ENCODE measurements at regions not wholly inside any gene's neighbourhood (a gene's known extent, or its start where the extent isn't known, plus 50 kb on each side); places are given as distances from the start of the nearest gene placed in this dataset.

DNA sequence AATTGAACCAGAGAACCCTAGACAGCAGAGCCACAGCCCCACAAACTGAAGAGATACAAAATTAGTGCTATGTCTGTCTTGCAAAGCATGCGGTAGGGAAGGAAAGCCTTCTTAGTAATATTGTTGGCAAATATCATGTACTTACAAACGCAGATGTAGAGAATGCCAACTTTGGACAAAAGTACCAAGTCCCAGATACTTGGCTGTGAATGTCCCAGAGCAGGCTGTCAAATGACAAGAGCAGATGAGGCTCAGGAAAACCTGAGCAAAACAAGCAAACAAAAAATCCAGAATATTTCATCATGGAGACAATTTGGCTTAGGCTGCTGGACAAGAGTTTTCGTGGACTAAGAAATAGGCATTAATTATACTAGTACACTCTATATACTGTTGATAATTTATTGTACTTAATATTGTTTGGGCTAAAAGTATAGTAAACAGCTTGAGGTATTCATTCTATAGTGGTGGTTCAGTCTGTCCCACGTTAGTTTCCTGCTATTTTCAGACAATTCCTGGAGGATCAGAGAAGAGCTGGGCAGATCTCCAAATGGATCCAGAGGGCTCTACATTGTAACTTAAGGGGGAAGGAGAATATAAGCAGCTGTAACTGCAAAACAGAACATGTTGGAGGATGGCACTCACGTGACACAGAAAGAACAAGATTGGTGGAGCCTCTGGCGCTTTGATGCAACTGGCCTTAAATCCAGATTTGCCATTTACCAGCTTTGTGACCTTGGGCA is 329.8 kb downstream of the ATP23 start:
- Histone ChIP-seq H3K4me1 (no peaks in the 10 kb centered on the region), H3K27me3 (no peaks in the 10 kb centered on the region), H3K27ac (no peak overlapping the region), H3K9me3 (no peaks in the 10 kb centered on the region), H3K4me3 (no peak overlapping the region), H3K36me3 (no peaks in the 10 kb centered on the region)
- ATAC-seq: no peak
- TF ChIP-seq POLR2A (IDR thresholded peaks at IDR 0.05): no peak
- no peak for TF ChIP-seq POLR2AphosphoS5 (IDR thresholded peaks at IDR 0.05)
- TF ChIP-seq, protein P1, sequence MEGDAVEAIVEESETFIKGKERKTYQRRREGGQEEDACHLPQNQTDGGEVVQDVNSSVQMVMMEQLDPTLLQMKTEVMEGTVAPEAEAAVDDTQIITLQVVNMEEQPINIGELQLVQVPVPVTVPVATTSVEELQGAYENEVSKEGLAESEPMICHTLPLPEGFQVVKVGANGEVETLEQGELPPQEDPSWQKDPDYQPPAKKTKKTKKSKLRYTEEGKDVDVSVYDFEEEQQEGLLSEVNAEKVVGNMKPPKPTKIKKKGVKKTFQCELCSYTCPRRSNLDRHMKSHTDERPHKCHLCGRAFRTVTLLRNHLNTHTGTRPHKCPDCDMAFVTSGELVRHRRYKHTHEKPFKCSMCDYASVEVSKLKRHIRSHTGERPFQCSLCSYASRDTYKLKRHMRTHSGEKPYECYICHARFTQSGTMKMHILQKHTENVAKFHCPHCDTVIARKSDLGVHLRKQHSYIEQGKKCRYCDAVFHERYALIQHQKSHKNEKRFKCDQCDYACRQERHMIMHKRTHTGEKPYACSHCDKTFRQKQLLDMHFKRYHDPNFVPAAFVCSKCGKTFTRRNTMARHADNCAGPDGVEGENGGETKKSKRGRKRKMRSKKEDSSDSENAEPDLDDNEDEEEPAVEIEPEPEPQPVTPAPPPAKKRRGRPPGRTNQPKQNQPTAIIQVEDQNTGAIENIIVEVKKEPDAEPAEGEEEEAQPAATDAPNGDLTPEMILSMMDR (IDR thresholded peaks at IDR 0.05): no peak
- TF ChIP-seq EP300 (IDR thresholded peaks at IDR 0.05): no peak
- 47 to 55% methylated on average over 6 of the region's 6 CpGs for WGBS, 2 donors (ENCODE audit: low coverage in 1 of 2)

DNA sequence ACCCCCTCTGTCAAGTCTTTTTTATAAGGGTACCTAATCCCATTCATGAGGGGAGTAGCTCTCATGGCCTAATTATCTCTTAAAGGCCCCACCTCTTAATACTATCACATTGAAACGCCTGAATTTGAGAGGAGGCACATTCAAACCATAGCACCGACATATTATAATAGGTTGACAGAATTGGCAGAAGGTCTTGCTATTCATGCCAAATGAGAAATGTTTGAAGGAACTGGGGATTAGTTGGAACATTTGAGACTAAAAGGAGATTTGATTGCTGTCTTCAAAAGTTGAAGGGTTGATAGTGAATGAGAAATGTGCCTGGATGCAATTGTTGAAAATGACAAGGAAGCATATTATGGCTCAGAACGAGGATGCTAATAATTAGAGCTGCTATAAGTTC is 331.1 kb downstream of the ATP23 start:
- H3K27ac ChIP-seq: no peak overlapping the region
- TF ChIP-seq EP300 (IDR thresholded peaks at IDR 0.05): no peak
- H3K9me3 ChIP-seq: peaks cover 0 to 13% (median 0%) of the 10 kb centered on the region in 3 donors
- no peaks in the 10 kb centered on the region for H3K27me3 ChIP-seq
- H3K4me3 ChIP-seq: no peak overlapping the region
- ATAC-seq: no peak
- no peaks in the 10 kb centered on the region for H3K36me3 ChIP-seq
- H3K4me1 ChIP-seq: no peaks in the 10 kb centered on the region
- WGBS, 2 donors (ENCODE audit: low coverage in 1 of 2): 41 to 50% methylated on average over 1 to 3 of the region's 3 CpGs

DNA sequence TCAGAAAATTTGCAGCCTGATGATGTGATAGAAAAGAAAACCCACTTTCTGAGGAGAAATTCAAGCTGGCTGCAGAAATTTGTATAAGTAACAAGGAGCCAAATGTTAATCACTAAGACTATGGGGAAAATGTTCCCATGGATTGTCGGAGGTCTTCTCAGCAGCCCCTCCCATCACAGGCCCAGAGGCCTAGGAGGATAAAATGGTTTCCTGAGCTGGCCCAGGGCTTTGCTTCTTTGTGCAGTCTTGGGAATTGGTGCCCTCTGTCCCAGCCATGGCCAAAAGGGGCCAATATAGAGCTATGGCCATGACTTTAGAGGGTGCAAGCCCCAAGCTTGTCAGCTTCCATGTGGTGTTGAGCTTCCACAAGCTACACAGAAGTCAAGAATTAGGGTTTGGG is 335.9 kb downstream of the ATP23 start:
- TF ChIP-seq POLR2A (IDR thresholded peaks at IDR 0.05) (no peak), EP300 (IDR thresholded peaks at IDR 0.05) (no peak), POLR2AphosphoS5 (IDR thresholded peaks at IDR 0.05) (no peak)
- TF ChIP-seq, protein P1 (IDR thresholded peaks at IDR 0.05): no peak
- Histone ChIP-seq H3K4me1 (no peaks in the 10 kb centered on the region), H3K4me3 (no peak overlapping the region), H3K36me3 (no peaks in the 10 kb centered on the region), H3K27ac (no peak overlapping the region), H3K27me3 (no peaks in the 10 kb centered on the region), H3K9me3 (peaks cover 0 to 33% (median 0%) of the 10 kb centered on the region in 3 donors)
- no peak for ATAC-seq
- WGBS, 2 donors (ENCODE audit: low coverage in 1 of 2): 88 to 100% methylated on average over 1 of the region's 1 CpG

DNA sequence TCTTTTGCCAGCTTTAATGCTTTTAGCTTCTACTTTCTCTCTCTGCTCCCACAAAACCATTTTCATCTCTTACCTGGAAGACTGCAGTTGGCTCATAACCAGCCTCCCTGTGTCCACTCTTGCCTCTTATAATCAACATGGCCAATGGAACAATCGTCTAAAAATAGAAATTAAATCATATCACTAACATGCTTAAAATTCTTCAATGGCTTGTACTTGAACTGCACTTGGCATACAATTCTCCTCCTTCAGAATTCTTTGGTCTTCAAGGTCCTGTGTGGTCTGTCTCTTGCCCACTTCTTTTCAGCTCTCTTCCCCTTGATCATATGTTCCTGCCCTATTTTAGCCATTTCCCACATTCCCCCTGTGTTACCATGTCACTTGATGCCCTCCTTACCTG is 342.2 kb downstream of the ATP23 start:
- ATAC-seq: no peak
- 10 to 21% methylated on average over 1 of the region's 1 CpG for WGBS, 2 donors (ENCODE audit: low coverage in 1 of 2)

DNA sequence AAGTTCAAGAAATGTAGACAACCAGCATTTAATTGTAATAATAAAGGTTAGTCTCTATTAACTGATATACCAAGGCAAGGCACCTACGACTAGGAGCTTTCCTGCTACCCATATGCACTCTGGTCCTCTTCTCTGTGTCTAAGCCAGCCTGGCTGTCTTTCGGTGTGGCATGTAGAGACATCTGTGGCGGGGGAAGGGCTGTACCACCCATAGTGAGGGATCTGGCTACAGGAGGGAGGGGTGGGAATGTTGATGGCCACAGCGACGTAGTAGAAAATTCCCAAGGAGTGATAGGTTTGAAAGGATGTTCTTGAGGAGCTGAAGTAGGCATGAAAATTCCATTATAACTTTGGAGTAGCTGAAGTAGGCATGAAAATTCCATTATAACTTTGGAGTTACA is 344.2 kb downstream of the ATP23 start:
- 44 to 70% methylated on average over 4 to 5 of the region's 5 CpGs for WGBS, 2 donors (ENCODE audit: low coverage in 1 of 2)
- Histone ChIP-seq H3K27ac (no peak overlapping the region), H3K36me3 (no peaks in the 10 kb centered on the region), H3K9me3 (peaks cover 0 to 7% (median 0%) of the 10 kb centered on the region in 3 donors), H3K27me3 (no peaks in the 10 kb centered on the region), H3K4me3 (no peak overlapping the region), H3K4me1 (no peaks in the 10 kb centered on the region)
- no peak for ATAC-seq
- TF ChIP-seq, protein P1 (IDR thresholded peaks at IDR 0.05): no peak
- TF ChIP-seq POLR2A (IDR thresholded peaks at IDR 0.05) (no peak), POLR2AphosphoS5 (IDR thresholded peaks at IDR 0.05) (no peak), EP300 (IDR thresholded peaks at IDR 0.05) (no peak)

More for the DNA sequence above, 342.2 kb downstream of the ATP23 start:
- H3K27ac ChIP-seq: no peak overlapping the region
- no peaks in the 10 kb centered on the region for H3K36me3 ChIP-seq
- H3K4me1 ChIP-seq: no peaks in the 10 kb centered on the region
- no peaks in the 10 kb centered on the region for H3K27me3 ChIP-seq
- no peak overlapping the region for H3K4me3 ChIP-seq
- H3K9me3 ChIP-seq: peaks cover 0 to 16% (median 0%) of the 10 kb centered on the region in 3 donors
- no peak for TF ChIP-seq POLR2A (IDR thresholded peaks at IDR 0.05)
- no peak for TF ChIP-seq POLR2AphosphoS5 (IDR thresholded peaks at IDR 0.05)
- TF ChIP-seq EP300 (IDR thresholded peaks at IDR 0.05): no peak

DNA sequence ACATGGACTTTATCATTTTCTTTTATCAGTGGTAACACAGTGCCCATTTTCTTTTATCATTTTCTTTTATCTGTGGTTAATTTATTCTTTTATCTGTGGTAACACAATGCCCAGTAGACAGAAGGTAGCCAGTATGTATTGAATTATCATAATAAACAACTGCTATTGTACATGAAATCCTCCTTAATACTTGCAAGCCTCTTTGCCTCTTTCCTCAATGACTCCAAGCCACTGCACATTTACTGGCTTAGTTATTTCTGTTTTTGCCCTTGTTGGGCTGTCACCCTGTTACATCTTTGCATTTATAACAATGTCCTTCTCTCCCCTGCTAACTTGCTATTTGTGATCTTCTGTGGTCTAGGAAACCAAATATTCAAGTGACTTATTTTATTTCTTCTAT is 345.0 kb downstream of the ATP23 start:
- no peaks in the 10 kb centered on the region for H3K27me3 ChIP-seq
- no peak overlapping the region for H3K27ac ChIP-seq
- no peak overlapping the region for H3K4me3 ChIP-seq
- TF ChIP-seq POLR2A (IDR thresholded peaks at IDR 0.05) (no peak), POLR2AphosphoS5 (IDR thresholded peaks at IDR 0.05) (no peak), EP300 (IDR thresholded peaks at IDR 0.05) (no peak)
- TF ChIP-seq, protein P1 (IDR thresholded peaks at IDR 0.05): no peak
- ATAC-seq: no peak
- H3K4me1 ChIP-seq: no peaks in the 10 kb centered on the region
- H3K9me3 ChIP-seq: no peaks in the 10 kb centered on the region
- no peaks in the 10 kb centered on the region for H3K36me3 ChIP-seq

Data from gastroesophageal sphincter (tissue), 4 donors.